ENCODE measurements at regions not wholly inside any gene's neighbourhood (a gene's known extent, or its start where the extent isn't known, plus 50 kb on each side); places are given as distances from the start of the nearest gene placed in this dataset.

- TF ChIP-seq RARB (CRISPR knock-in tag; IDR thresholded peaks at IDR 0.05) (no peak), ZFP36 (IDR thresholded peaks at IDR 0.05; ENCODE audit: borderline replicate concordance, partially characterized antibody) (no peak)
Observed at GRCh38 chr13:33487575-33488243, 202.2 kb upstream of the STARD13 start (continued).

DNA sequence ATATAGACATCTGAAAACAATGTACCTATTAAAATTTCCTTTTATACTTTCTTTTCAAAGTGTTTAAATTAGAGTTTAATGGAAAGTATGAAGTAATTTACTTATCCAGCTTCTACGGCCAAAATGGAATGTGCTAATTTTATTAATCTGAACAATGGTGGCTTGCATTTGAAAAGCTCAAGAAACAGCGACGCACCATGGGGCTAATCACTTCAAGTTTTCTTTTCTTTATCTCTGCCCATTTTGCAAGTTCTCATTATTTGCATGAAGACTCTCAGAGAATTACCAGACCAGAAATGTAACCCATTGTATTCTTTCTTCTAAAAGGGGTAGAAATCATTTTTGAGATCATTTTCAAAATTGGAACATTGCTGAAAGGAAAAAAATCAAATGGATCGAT, 204.0 kb upstream of the STARD13 start:
- Histone ChIP-seq H3K27ac (no peak overlapping the region), H3K4me1 (no peaks in the 10 kb centered on the region), H3K4me3 (no peak overlapping the region), H3K9me3 (no peaks in the 10 kb centered on the region), H3K4me2 (no peak overlapping the region)
- ChIA-PET POLR2A (no interaction called here), CTCF (interaction anchor here (0.9 kb wide), 1 partner anchor 204 kb away, joined by 3 read pairs; the partner anchor contains the start of gene STARD13)
- DNase-seq (ENCODE audit: low read depth in 1 of 2, low spot score in 1 of 2) (no peak), FAIRE-seq (no peak), ATAC-seq (no peak)
- TF ChIP-seq CHD4 (IDR thresholded peaks at IDR 0.05; ENCODE audit: borderline replicate concordance) (no peak), RCOR1 (IDR thresholded peaks at IDR 0.05; ENCODE audit: low read depth, low read length) (no peak), ZC3H11A (IDR thresholded peaks at IDR 0.05) (no peak)
- WGBS (ENCODE audit: missing lambda C conversion rate): 87% methylated on average over 4 of the region's 4 CpGs

- no peaks in the 10 kb centered on the region for H3K9me3 ChIP-seq
- CTCF ChIA-PET: interaction anchor here (0.9 kb wide), 1 partner anchor 205 kb away, joined by 3 read pairs; the partner anchor contains the start of gene STARD13
- no peak overlapping the region for H3K27ac ChIP-seq
- no peak for TF ChIP-seq MAFK (IDR thresholded peaks at IDR 0.05; ENCODE audit: partially characterized antibody)
- TF ChIP-seq KDM5A (IDR thresholded peaks at IDR 0.05): no peak
- no peak for TF ChIP-seq ZSCAN20 (CRISPR knock-in tag; IDR thresholded peaks at IDR 0.05)
- no peak for TF ChIP-seq POLR2AphosphoS2 (conservative IDR thresholded peaks at IDR 0.05; ENCODE audit: low read length)
- TF ChIP-seq FOXS1 (CRISPR knock-in tag; IDR thresholded peaks at IDR 0.05): no peak
- TF ChIP-seq GATA3 (IDR thresholded peaks at IDR 0.05; ENCODE audit: borderline replicate concordance): no peak
- TF ChIP-seq EHMT2 (IDR thresholded peaks at IDR 0.05; ENCODE audit: low read depth): no peak
- no peak for TF ChIP-seq ZNF302 (CRISPR knock-in tag; IDR thresholded peaks at IDR 0.05)
- TF ChIP-seq NR3C1 (IDR thresholded peaks at IDR 0.05): no peak
- TF ChIP-seq ZFP36 (IDR thresholded peaks at IDR 0.05; ENCODE audit: borderline replicate concordance, partially characterized antibody): no peak
- TF ChIP-seq, protein P1, sequence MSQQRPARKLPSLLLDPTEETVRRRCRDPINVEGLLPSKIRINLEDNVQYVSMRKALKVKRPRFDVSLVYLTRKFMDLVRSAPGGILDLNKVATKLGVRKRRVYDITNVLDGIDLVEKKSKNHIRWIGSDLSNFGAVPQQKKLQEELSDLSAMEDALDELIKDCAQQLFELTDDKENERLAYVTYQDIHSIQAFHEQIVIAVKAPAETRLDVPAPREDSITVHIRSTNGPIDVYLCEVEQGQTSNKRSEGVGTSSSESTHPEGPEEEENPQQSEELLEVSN (IDR thresholded peaks at IDR 0.05; ENCODE audit: borderline replicate concordance, low read depth): no peak
- WGBS (ENCODE audit: missing lambda C conversion rate): 73% methylated on average over 12 of the region's 17 CpGs
- POLR2A ChIA-PET: no interaction called here
- H3K4me1 ChIP-seq: peaks cover 5% of the 10 kb centered on the region; the same call in 1 of the 3 replicates
- ATAC-seq (no peak), FAIRE-seq (no peak), DNase-seq (ENCODE audit: low read depth in 1 of 2, low spot score in 1 of 2) (no peak)
- H3K4me3 ChIP-seq: no peak overlapping the region
- H3K4me2 ChIP-seq: no peak overlapping the region
Observed at GRCh38 chr13:33490461-33491327, 205.1 kb upstream of the STARD13 start.

GRCh38 chr13:33493672-33494365, 208.3 kb upstream of the STARD13 start:
- 92% methylated on average over 6 of the region's 6 CpGs for WGBS (ENCODE audit: missing lambda C conversion rate)
- H3K9me3 ChIP-seq: no peaks in the 10 kb centered on the region
- FAIRE-seq (no peak), ATAC-seq (no peak), DNase-seq (ENCODE audit: low read depth in 1 of 2, low spot score in 1 of 2) (no peak)
- ChIA-PET CTCF (interaction anchor here (1.0 kb wide), 1 partner anchor 559 kb away, joined by 3 read pairs; no protein-coding TSS in a partner anchor), POLR2A (no interaction called here)
- H3K27ac ChIP-seq: no peak overlapping the region
- no peak overlapping the region for H3K4me2 ChIP-seq
- H3K4me3 ChIP-seq: no peak overlapping the region
- peaks cover 18% of the 10 kb centered on the region; the same call in 2 of the 3 replicates for H3K4me1 ChIP-seq
- no peak for TF ChIP-seq HDAC2 (IDR thresholded peaks at IDR 0.05)
- no peak for TF ChIP-seq RCOR1 (IDR thresholded peaks at IDR 0.05; ENCODE audit: low read depth, low read length)
- TF ChIP-seq, protein P1 (IDR thresholded peaks at IDR 0.05; ENCODE audit: borderline replicate concordance, low read depth): no peak
- TF ChIP-seq MAZ (IDR thresholded peaks at IDR 0.05; ENCODE audit: borderline replicate concordance, low read depth, low read length): no peak
- no peak for TF ChIP-seq MYC (IDR thresholded peaks at IDR 0.05; ENCODE audit: borderline replicate concordance, low read length)
- no peak for TF ChIP-seq TP53 (CRISPR knock-in tag; IDR thresholded peaks at IDR 0.05)
- no peak for TF ChIP-seq GATA3 (IDR thresholded peaks at IDR 0.05; ENCODE audit: borderline replicate concordance)
- no peak for TF ChIP-seq HEYL (CRISPR knock-in tag; IDR thresholded peaks at IDR 0.05)
- no peak for TF ChIP-seq HOXA7 (CRISPR knock-in tag; IDR thresholded peaks at IDR 0.05)
- TF ChIP-seq JUNB (IDR thresholded peaks at IDR 0.05): no peak
- TF ChIP-seq MAX (IDR thresholded peaks at IDR 0.05): no peak
- TF ChIP-seq EHF (CRISPR knock-in tag; IDR thresholded peaks at IDR 0.05): no peak
- TF ChIP-seq POLR2AphosphoS2 (conservative IDR thresholded peaks at IDR 0.05; ENCODE audit: low read length): no peak
- TF ChIP-seq NPAS2 (CRISPR knock-in tag; IDR thresholded peaks at IDR 0.05; ENCODE audit: borderline replicate concordance): no peak
- no peak for TF ChIP-seq FOSB (CRISPR knock-in tag; IDR thresholded peaks at IDR 0.05)
- TF ChIP-seq SMC3 (IDR thresholded peaks at IDR 0.05): no peak
- TF ChIP-seq FOSL2 (IDR thresholded peaks at IDR 0.05): no peak
- no peak for TF ChIP-seq FOSL2 (CRISPR knock-in tag; IDR thresholded peaks at IDR 0.05)
- TF ChIP-seq NR3C1 (IDR thresholded peaks at IDR 0.05): no peak
